K562 (cell line): ENCODE measurements at regions not wholly inside any gene's neighbourhood (a gene's known extent, or its start where the extent isn't known, plus 50 kb on each side); places are given as distances from the start of the nearest gene placed in this dataset.

Source experiments
- ATAC-seq: fragments of 200-7000 bp; cut with Tn5 transposase; 3 replicates; pipeline ENCODE4 v1.9.1; 2020; ENCODE audit warnings: moderate library complexity
- BruUV-seq: library from RNA; stranded (reverse); fragments of 400-500 nt; replicated peaks from 2 replicates; lab custom pipeline; 2021; lab: Mats Ljungman, UMichigan
- CTCF ChIA-PET: fragments of 300-600 bp; formaldehyde crosslinking; extraction: SDS; loops from one replicate; lab custom pipeline; 2021; ENCODE audit warnings: low intra/inter-chr PET ratio; lab: Yijun Ruan, JAX
- POLR2A ChIA-PET: fragments of 300-600, 350-650 bp; sonication (Branson Sonifier 250); formaldehyde crosslinking; extraction: SDS; loops from one replicate; lab custom pipeline; 2021; ENCODE audit warnings: antibody characterized with exemption, inconsistent platforms; lab: Yijun Ruan, JAX
- DNase-seq, 4 experiments: peaks; one replicate each; pipeline versions ENCODE4 v3.0.0 to v3.0.0-alpha.2; 2011 to 2018; ENCODE audit warnings: low spot score in 3 of 4, mixed read lengths in 3 of 4; ENCODE audit errors: extremely low read depth in 1 of 4
- FAIRE-seq: peaks from 2 replicates; lab custom pipeline; 2011; peaks lifted over from hg19 to GRCh38; lab: Jason Lieb, UNC
- H2AFZ ChIP-seq: 2 replicates; pipeline ENCODE4 v1.6.0; 2011; ENCODE audit warnings: low read depth, low read length, control low read depth, inconsistent platforms
- H3K27ac ChIP-seq: fragments of 200-600 bp; 3 replicates; pipeline ENCODE4 v1.8.0; 2011; ENCODE audit warnings: low read depth, mild to moderate bottlenecking, control low read depth, inconsistent platforms, low read length, moderate library complexity, mixed read lengths; ENCODE audit errors: extremely low read depth
- H3K27me3 ChIP-seq, 2 experiments: fragments of 300-600 bp in 1 of 2; 2 replicates in 1 of 2; 3 replicates in 1 of 2; pipeline versions ENCODE4 v1.6.0 to v1.8.0; 2011; ENCODE audit warnings: inconsistent platforms in 2 of 2, low read length in 2 of 2, mild to moderate bottlenecking in 1 of 2, mixed read lengths in 1 of 2, moderate library complexity in 1 of 2; ENCODE audit not compliant: control insufficient read depth in 2 of 2, insufficient read depth in 2 of 2
- H3K36me3 ChIP-seq: fragments of 300-600 bp; 3 replicates; pipeline ENCODE4 v1.8.0; 2011; ENCODE audit warnings: mild to moderate bottlenecking, low read length, inconsistent platforms; ENCODE audit not compliant: control insufficient read depth, insufficient read depth
- H3K4me1 ChIP-seq, 2 experiments: fragments of 200-600 bp in 1 of 2; replicated peaks in 1 of 2; 2 replicates in 1 of 2; 3 replicates in 1 of 2; pipeline versions ENCODE4 v1.5.1 to v1.8.0; 2011; ENCODE audit warnings: inconsistent platforms in 2 of 2, low read length in 2 of 2, mild to moderate bottlenecking in 1 of 2, mixed read lengths in 1 of 2, moderate library complexity in 1 of 2; ENCODE audit not compliant: control insufficient read depth in 2 of 2, insufficient read depth in 2 of 2
- H3K4me2 ChIP-seq: 2 replicates; pipeline ENCODE4 v1.6.1; 2011; ENCODE audit warnings: low read length, control low read depth, inconsistent platforms, mixed read lengths; ENCODE audit not compliant: insufficient read depth
- H3K4me3 ChIP-seq: fragments of 200-600 bp; sonication (generic), shearing (Covaris generic); 2 replicates; pipeline ENCODE4 v1.5.1; 2016; ENCODE audit warnings: control low read depth, inconsistent platforms
- H3K79me2 ChIP-seq: fragments of 200-600 bp; 3 replicates; pipeline ENCODE4 v1.8.0; 2011; ENCODE audit warnings: low read length, inconsistent platforms; ENCODE audit not compliant: control insufficient read depth, insufficient read depth
- H3K9ac ChIP-seq, 2 experiments: 2 replicates each; pipeline versions ENCODE4 v1.6.0 to v1.6.1; 2011; ENCODE audit warnings: low read depth in 2 of 2, low read length in 2 of 2, control low read depth in 1 of 2, inconsistent platforms in 1 of 2, mild to moderate bottlenecking in 1 of 2, mixed read lengths in 1 of 2; ENCODE audit not compliant: insufficient read depth in 1 of 2
- H3K9me1 ChIP-seq: one replicate; pipeline ENCODE4 v1.6.0; 2011; ENCODE audit warnings: inconsistent platforms, mild to moderate bottlenecking, low read length, moderate library complexity; ENCODE audit not compliant: control insufficient read depth, insufficient read depth
- H3K9me3 ChIP-seq: replicated peaks from 2 replicates; pipeline ENCODE4 v1.5.1; 2011; ENCODE audit warnings: low read depth, low read length, inconsistent platforms; ENCODE audit not compliant: control insufficient read depth, insufficient read depth
- H4K20me1 ChIP-seq: replicated peaks from 2 replicates; pipeline ENCODE4 v1.6.1; 2011; ENCODE audit warnings: low read length, inconsistent platforms, mixed read lengths; ENCODE audit not compliant: control insufficient read depth, insufficient read depth
- ETS2 ChIP-seq: IDR thresholded peaks from 2 replicates; pipeline ENCODE4 v1.6.1; 2016; ENCODE audit warnings: borderline replicate concordance, missing genetic modification characterization, mild to moderate bottlenecking, moderate library complexity, missing compliant biosample characterization; ENCODE audit not compliant: poor library complexity, severe bottlenecking
- MNT ChIP-seq, 2 experiments: fragments of 450-650 bp; conservative IDR thresholded peaks; 2 replicates each; pipeline ENCODE4 v1.6.1; 2017; ENCODE audit warnings: mild to moderate bottlenecking in 2 of 2, moderate library complexity in 2 of 2
- ZNF449 ChIP-seq: fragments of 250-450 bp; sonication (Bioruptor Pico); IDR thresholded peaks from 2 replicates; pipeline ENCODE4 v1.8.0; 2022; ENCODE audit warnings: moderate library complexity, mild to moderate bottlenecking, inconsistent platforms
- ZNF586 ChIP-seq: fragments of 450-650 bp; formaldehyde crosslinking; conservative IDR thresholded peaks from 2 replicates; pipeline ENCODE4 v1.4.0; 2020; ENCODE audit warnings: mild to moderate bottlenecking, moderate library complexity
- ZNF609 ChIP-seq: sonication (generic); formaldehyde crosslinking; IDR thresholded peaks from 2 replicates; pipeline ENCODE4 v1.8.1; 2023; ENCODE audit warnings: missing genetic modification reagents, mild to moderate bottlenecking, borderline replicate concordance
- WGBS: fragments of 100-300 bp; shearing (Covaris generic); methylation state at CpG from one replicate; pipeline ENCODE4 v1.1.6; 2016; ENCODE audit warnings: low coverage, mixed read lengths; ENCODE audit not compliant: insufficient coverage; ENCODE audit errors: missing lambda C conversion rate; 5-methylcytosine and 5-hydroxymethylcytosine counted together
- in situ Hi-C: fragments of 300-500 bp; cut with MboI; formaldehyde crosslinking; loops from 4 replicates; pipeline ENCODE4 v1.15.0; 2018; ENCODE audit warnings: inconsistent platforms, mixed read lengths
- intact Hi-C: fragments of 100-400 bp; cut with micrococcal nuclease; formaldehyde crosslinking; loops from 2 replicates; pipeline ENCODE4 v1.14.2; 2022

- H3K4me2 ChIP-seq = no peak overlapping the region
- no peak overlapping the region for H3K27ac ChIP-seq
- no peak for ATAC-seq
- in situ Hi-C loops (no loop called here), intact Hi-C loops (no loop called here)
- no peaks in the 10 kb centered on the region for H3K36me3 ChIP-seq
- no peak for DNase-seq
- 4% methylated on average over 3 of the region's 3 CpGs for WGBS
- no peak overlapping the region for H3K4me3 ChIP-seq
- peaks cover 0 to 4% of the 10 kb centered on the region in 2 experiments; a peak in 1 of 5 replicates for H3K27me3 ChIP-seq
- BruUV-seq = no TSS peak
- CTCF ChIA-PET = no interaction called here
- TF ChIP-seq ZNF586 = no peak
- TF ChIP-seq ZNF449 (CRISPR knock-in tag) = no peak
- TF ChIP-seq ETS2 (tag) = no peak
- TF ChIP-seq MNT (conservative IDR thresholded peaks at IDR 0.05) = no peak
- no peak for TF ChIP-seq ZNF609 (CRISPR knock-in tag)
- no peaks in the 10 kb centered on the region for H3K9me3 ChIP-seq
- H3K9me1 ChIP-seq = no peaks in the 10 kb centered on the region
- no peaks in the 10 kb centered on the region for H4K20me1 ChIP-seq
- H2AFZ ChIP-seq = no peak overlapping the region
- no peak overlapping the region for H3K9ac ChIP-seq
- POLR2A ChIA-PET = interaction anchor here (0.6 kb wide), 1 partner anchor 21 kb away, joined by 3 read pairs; no protein-coding TSS in a partner anchor
- H3K4me1 ChIP-seq = no peaks in the 10 kb centered on the region
- FAIRE-seq = no peak
- no peaks in the 10 kb centered on the region for H3K79me2 ChIP-seq
These were observed 114.8 kb upstream of the ALKAL2 start for GRCh38 chr2:402721-403120.
